GM23338 (cell line): ENCODE measurements at regions not wholly inside any gene's neighbourhood (a gene's known extent, or its start where the extent isn't known, plus 50 kb on each side); places are given as distances from the start of the nearest gene placed in this dataset.
"Not testable (repeated sequence)": the region's sequence is repeated elsewhere in the genome, so short reads cannot be mapped to it uniquely, and the experiment has no call there.

ENCODE experiments used
- ATAC-seq: fragments of 200-7000 bp; cut with Tn5 transposase; 3 replicates; pipeline ENCODE4 v1.9.1; 2020
- DNase-seq: peaks from one replicate; pipeline ENCODE4 v3.0.0-alpha.2; 2015; ENCODE audit warnings: low spot score
- H2AFZ ChIP-seq: fragments of 200-600 bp; sonication (generic); 2 replicates; pipeline ENCODE4 v1.8.0; 2016; ENCODE audit warnings: antibody characterized with exemption, mild to moderate bottlenecking, moderate library complexity
- H3F3A ChIP-seq: fragments of 200-600 bp; sonication (generic); replicated peaks from 2 replicates; pipeline ENCODE4 v1.8.0; 2017; ENCODE audit warnings: antibody characterized with exemption, mixed run types, low read depth
- H3K27ac ChIP-seq: fragments of 200-600 bp; sonication (generic); 2 replicates; pipeline ENCODE4 v1.6.1; 2016; ENCODE audit warnings: low read depth
- H3K27me3 ChIP-seq: fragments of 200-600 bp; sonication (generic); 2 replicates; pipeline ENCODE4 v1.8.0; 2016; ENCODE audit warnings: mild to moderate bottlenecking, mixed run types, moderate library complexity; ENCODE audit not compliant: insufficient read depth
- H3K36me3 ChIP-seq: fragments of 200-600 bp; sonication (generic); 2 replicates; pipeline ENCODE4 v1.8.0; 2016; ENCODE audit warnings: mild to moderate bottlenecking; ENCODE audit not compliant: insufficient read depth
- H3K4me1 ChIP-seq: fragments of 200-600 bp; sonication (generic); 2 replicates; pipeline ENCODE4 v1.8.0; 2016; ENCODE audit warnings: mild to moderate bottlenecking, moderate library complexity; ENCODE audit not compliant: insufficient read depth
- H3K4me2 ChIP-seq: fragments of 200-600 bp; sonication (generic); 2 replicates; pipeline ENCODE4 v1.7.1; 2017; ENCODE audit warnings: mixed run types
- H3K4me3 ChIP-seq: fragments of 200-600 bp; sonication (generic); 2 replicates; pipeline ENCODE4 v1.6.1; 2016; ENCODE audit warnings: mixed run types
- H3K79me2 ChIP-seq: fragments of 200-600 bp; sonication (generic); replicated peaks from 2 replicates; pipeline ENCODE4 v1.8.0; 2017; ENCODE audit warnings: mild to moderate bottlenecking; ENCODE audit not compliant: insufficient read depth
- H3K9me2 ChIP-seq: fragments of 200-600 bp; sonication (generic); 2 replicates; pipeline ENCODE4 v1.8.0; 2017; ENCODE audit not compliant: insufficient read depth
- H4K20me1 ChIP-seq: fragments of 200-600 bp; sonication (generic); replicated peaks from 2 replicates; pipeline ENCODE4 v1.8.0; 2017; ENCODE audit warnings: mild to moderate bottlenecking; ENCODE audit not compliant: insufficient read depth
- H3K27ac Mint-ChIP-seq: 2 replicates; pipeline ENCODE4 v1.8.0; 2020; ENCODE audit warnings: inconsistent platforms, mild to moderate bottlenecking, moderate library complexity, mixed read lengths
- H3K27me3 Mint-ChIP-seq: 3 replicates; pipeline ENCODE4 v1.8.0; 2022; ENCODE audit warnings: low read depth, mild to moderate bottlenecking, moderate library complexity, mixed read lengths, inconsistent platforms; ENCODE audit not compliant: insufficient read depth, poor library complexity
- H3K36me3 Mint-ChIP-seq: 3 replicates; pipeline ENCODE4 v1.8.0; 2021; ENCODE audit warnings: low read depth, mild to moderate bottlenecking, inconsistent platforms, moderate library complexity, mixed read lengths
- H3K4me1 Mint-ChIP-seq: 3 replicates; pipeline ENCODE4 v1.8.0; 2020; ENCODE audit warnings: mild to moderate bottlenecking, inconsistent platforms, mixed read lengths
- H3K4me3 Mint-ChIP-seq: 3 replicates; pipeline ENCODE4 v1.8.0; 2021; ENCODE audit warnings: moderate library complexity, mild to moderate bottlenecking, inconsistent platforms, mixed read lengths
- H3K9me3 Mint-ChIP-seq: 3 replicates; pipeline ENCODE4 v1.8.0; 2020; ENCODE audit warnings: moderate library complexity, mild to moderate bottlenecking, inconsistent platforms, mixed read lengths
- CREB1 ChIP-seq: fragments of 250-450 bp; sonication (Bioruptor Pico); IDR thresholded peaks from 2 replicates; pipeline ENCODE4 v1.5.0; 2020; ENCODE audit warnings: low read depth, mild to moderate bottlenecking, moderate library complexity
- CTCF ChIP-seq, 2 experiments: fragments of 200-600 bp in 1 of 2; sonication (generic) in 1 of 2; conservative IDR thresholded peaks; 2 replicates each; pipeline versions ENCODE4 v1.5.1 to v1.6.1; 2016 to 2017; ENCODE audit warnings: antibody characterized with exemption in 2 of 2, low read depth in 2 of 2, mild to moderate bottlenecking in 2 of 2, moderate library complexity in 1 of 2
- ETS1 ChIP-seq: IDR thresholded peaks from 2 replicates; pipeline ENCODE4 v1.6.1; 2016; ENCODE audit warnings: antibody characterized with exemption
- JUNB ChIP-seq: IDR thresholded peaks from one replicate; pipeline ENCODE4 v1.6.1; 2016; ENCODE audit warnings: antibody characterized with exemption; ENCODE audit not compliant: unreplicated experiment
- NANOG ChIP-seq: IDR thresholded peaks from 2 replicates; pipeline ENCODE4 v1.6.1; 2016; ENCODE audit warnings: antibody characterized with exemption, borderline replicate concordance
- POLR2AphosphoS5 ChIP-seq: IDR thresholded peaks from 2 replicates; pipeline ENCODE4 v1.6.1; 2016; ENCODE audit warnings: antibody characterized with exemption, low read depth
- REST ChIP-seq: IDR thresholded peaks from one replicate; pipeline ENCODE4 v1.6.1; 2018; ENCODE audit warnings: antibody characterized with exemption; ENCODE audit not compliant: unreplicated experiment
- STAT1 ChIP-seq: IDR thresholded peaks from one replicate; pipeline ENCODE4 v1.6.1; 2016; ENCODE audit warnings: antibody characterized with exemption; ENCODE audit not compliant: unreplicated experiment
- ZNF114 ChIP-seq: fragments of 250-450 bp; sonication (Bioruptor Pico); IDR thresholded peaks from 2 replicates; pipeline ENCODE4 v1.5.0; 2020; ENCODE audit warnings: mild to moderate bottlenecking, moderate library complexity
- ZNF462 ChIP-seq: fragments of 250-450 bp; sonication (Bioruptor Pico); IDR thresholded peaks from 2 replicates; pipeline ENCODE4 v1.5.0; 2020; ENCODE audit warnings: mild to moderate bottlenecking, moderate library complexity

GRCh38 chr6:140443112-140443511 lies 1068.7 kb upstream of the CITED2 start:
- H3K4me1 ChIP-seq: peaks cover 15% of the 10 kb centered on the region
- not testable (repeated sequence) for H3K27me3 Mint-ChIP-seq, H3K4me2 ChIP-seq, H2AFZ ChIP-seq, ATAC-seq, H3K4me3 ChIP-seq, H3K4me3 Mint-ChIP-seq, H3K27me3 ChIP-seq, H4K20me1 ChIP-seq, H3K9me2 ChIP-seq, H3F3A ChIP-seq, H3K36me3 Mint-ChIP-seq, H3K9me3 Mint-ChIP-seq, H3K27ac ChIP-seq, DNase-seq, H3K27ac Mint-ChIP-seq, H3K36me3 ChIP-seq, H3K79me2 ChIP-seq
- H3K4me1 Mint-ChIP-seq: peaks cover 22% of the 10 kb centered on the region

- peaks cover 15% of the 10 kb centered on the region for H3K4me1 ChIP-seq
- H3K4me2 ChIP-seq: 0 out of 2 replicates have a peak overlapping the region, but pooled peaks have one; percentile 2
- H4K20me1 ChIP-seq: no peaks in the 10 kb centered on the region
- H3K27me3 Mint-ChIP-seq: no peaks in the 10 kb centered on the region
- H3K36me3 ChIP-seq: no peaks in the 10 kb centered on the region
- no peaks in the 10 kb centered on the region for H3K27me3 ChIP-seq
- no peak for TF ChIP-seq CREB1 (CRISPR knock-in tag)
- TF ChIP-seq STAT1: no peak
- 0 out of 2 replicates have a peak, but pooled peaks have one; percentile 39 for TF ChIP-seq ZNF462
- TF ChIP-seq JUNB: no peak
- TF ChIP-seq POLR2AphosphoS5: no peak
- no peak for TF ChIP-seq ETS1
- no peak for TF ChIP-seq ZNF114 (CRISPR knock-in tag)
- no peak for TF ChIP-seq NANOG
- peak; percentile 55 to 80 for TF ChIP-seq CTCF (conservative IDR thresholded peaks at IDR 0.05; ENCODE audit: low read depth in 2 of 2)
- no peak for TF ChIP-seq REST
- DNase-seq: peak; percentile 69
- peak; percentile 80 for ATAC-seq
- no peaks in the 10 kb centered on the region; the same call in 1 of the 2 replicates for H3K9me2 ChIP-seq
- H3K4me3 ChIP-seq: no peak overlapping the region
- no peaks in the 10 kb centered on the region for H3F3A ChIP-seq
- H3K27ac ChIP-seq: 0 out of 2 replicates have a peak overlapping the region, but pooled peaks have one; percentile 18
- H3K4me3 Mint-ChIP-seq: no peak overlapping the region
- H3K9me3 Mint-ChIP-seq: peaks cover 11% of the 10 kb centered on the region; the same call in 2 of the 3 replicates
- peaks cover 32% of the 10 kb centered on the region for H3K4me1 Mint-ChIP-seq
- H3K36me3 Mint-ChIP-seq: peaks cover 14% of the 10 kb centered on the region
- H3K27ac Mint-ChIP-seq: no peak overlapping the region
- no peaks in the 10 kb centered on the region for H3K79me2 ChIP-seq
- H2AFZ ChIP-seq: no peak overlapping the region
These were observed 1066.8 kb upstream of the CITED2 start for GRCh38 chr6:140441256-140441655.
